ENCODE measurements at regions not wholly inside any gene's neighbourhood (a gene's known extent, or its start where the extent isn't known, plus 50 kb on each side); places are given as distances from the start of the nearest gene placed in this dataset.

GRCh38 chr12:89994911-89995310 is 286.3 kb upstream of the ATP2B1 start:
- TF ChIP-seq POLR2A (IDR thresholded peaks at IDR 0.05) (no peak), CTCF (IDR thresholded peaks at IDR 0.05) (no peak)
